Myocyte (in vitro differentiated cells): ENCODE measurements at regions not wholly inside any gene's neighbourhood (a gene's known extent, or its start where the extent isn't known, plus 50 kb on each side); places are given as distances from the start of the nearest gene placed in this dataset.
"Not testable (repeated sequence)": the region's sequence is repeated elsewhere in the genome, so short reads cannot be mapped to it uniquely, and the experiment has no call there.

ENCODE experiments used
- DNase-seq: peaks from one replicate; pipeline ENCODE4 v3.0.0-alpha.2; 2012; ENCODE audit warnings: low read depth

- DNase-seq: no peak
These were observed 223.8 kb upstream of the ZCCHC13 start for GRCh38 chrX:74080165-74080564.

GRCh38 chrX:74065831-74066390 lies 213.4 kb upstream of the XIST start:
- DNase-seq: no peak

GRCh38 chrX:74063426-74064155 lies 211.1 kb upstream of the XIST start:
- DNase-seq: no peak

- DNase-seq: peak; percentile 9
These were observed 209.4 kb upstream of the XIST start for GRCh38 chrX:74061879-74062278.

GRCh38 chrX:74049126-74049525 lies 196.6 kb upstream of the XIST start:
- no peak for DNase-seq

- not testable (repeated sequence) for DNase-seq
These were observed 181.6 kb upstream of the XIST start for GRCh38 chrX:74034066-74034465.

GRCh38 chrX:74031527-74031926 lies 179.0 kb upstream of the XIST start:
- not testable (repeated sequence) for DNase-seq

- not testable (repeated sequence) for DNase-seq
These were observed 178.3 kb upstream of the XIST start for GRCh38 chrX:74030766-74031165.

GRCh38 chrX:74025145-74025544 lies 172.6 kb upstream of the XIST start:
- DNase-seq: not testable (repeated sequence)

GRCh38 chrX:74023203-74023602 lies 170.7 kb upstream of the XIST start:
- no peak for DNase-seq

GRCh38 chrX:74018253-74018652 lies 165.7 kb upstream of the XIST start:
- no peak for DNase-seq

GRCh38 chrX:74015379-74016019 lies 163.0 kb upstream of the XIST start:
- DNase-seq: peak; percentile 58

GRCh38 chrX:74009041-74009440 lies 156.5 kb upstream of the XIST start:
- no peak for DNase-seq

GRCh38 chrX:73992019-73992418 lies 139.5 kb upstream of the XIST start:
- DNase-seq: no peak

- DNase-seq: no peak
These were observed 134.7 kb upstream of the XIST start for GRCh38 chrX:73987166-73987565.

GRCh38 chrX:73979551-73980131 lies 127.1 kb upstream of the XIST start:
- DNase-seq: no peak

- no peak for DNase-seq
These were observed 125.1 kb upstream of the XIST start for GRCh38 chrX:73977542-73978169.

- not testable (repeated sequence) for DNase-seq
These were observed 114.9 kb upstream of the XIST start for GRCh38 chrX:73967461-73967860.

- no peak for DNase-seq
These were observed 113.3 kb upstream of the XIST start for GRCh38 chrX:73965833-73966232.

- DNase-seq: peak; percentile 17
These were observed 112.1 kb upstream of the XIST start for GRCh38 chrX:73964579-73964978.

GRCh38 chrX:73963682-73964081 lies 111.2 kb upstream of the XIST start:
- peak; percentile 52 for DNase-seq

- no peak for DNase-seq
These were observed 110.4 kb upstream of the XIST start for GRCh38 chrX:73962948-73963347.
